K562 (cell line): ENCODE measurements at regions not wholly inside any gene's neighbourhood (a gene's known extent, or its start where the extent isn't known, plus 50 kb on each side); places are given as distances from the start of the nearest gene placed in this dataset.

Experiments used
- ATAC-seq: fragments of 200-7000 bp; cut with Tn5 transposase; 3 replicates; pipeline ENCODE4 v1.9.1; 2020; ENCODE audit warnings: moderate library complexity
- BruUV-seq: library from RNA; stranded (reverse); fragments of 400-500 nt; replicated peaks from 2 replicates; lab custom pipeline; 2021; lab: Mats Ljungman, UMichigan
- CTCF ChIA-PET: fragments of 300-600 bp; formaldehyde crosslinking; extraction: SDS; loops from one replicate; lab custom pipeline; 2021; ENCODE audit warnings: low intra/inter-chr PET ratio; lab: Yijun Ruan, JAX
- POLR2A ChIA-PET: fragments of 300-600, 350-650 bp; sonication (Branson Sonifier 250); formaldehyde crosslinking; extraction: SDS; loops from one replicate; lab custom pipeline; 2021; ENCODE audit warnings: antibody characterized with exemption, inconsistent platforms; lab: Yijun Ruan, JAX
- DNase-seq, 4 experiments: peaks; one replicate each; pipeline versions ENCODE4 v3.0.0 to v3.0.0-alpha.2; 2011 to 2018; ENCODE audit warnings: low spot score in 3 of 4, mixed read lengths in 3 of 4; ENCODE audit errors: extremely low read depth in 1 of 4
- FAIRE-seq: peaks from 2 replicates; lab custom pipeline; 2011; peaks lifted over from hg19 to GRCh38; lab: Jason Lieb, UNC
- H2AFZ ChIP-seq: 2 replicates; pipeline ENCODE4 v1.6.0; 2011; ENCODE audit warnings: low read depth, low read length, control low read depth, inconsistent platforms
- H3K27ac ChIP-seq: fragments of 200-600 bp; 3 replicates; pipeline ENCODE4 v1.8.0; 2011; ENCODE audit warnings: low read depth, mild to moderate bottlenecking, control low read depth, inconsistent platforms, low read length, moderate library complexity, mixed read lengths; ENCODE audit errors: extremely low read depth
- H3K27me3 ChIP-seq, 2 experiments: fragments of 300-600 bp in 1 of 2; 2 replicates in 1 of 2; 3 replicates in 1 of 2; pipeline versions ENCODE4 v1.6.0 to v1.8.0; 2011; ENCODE audit warnings: inconsistent platforms in 2 of 2, low read length in 2 of 2, mild to moderate bottlenecking in 1 of 2, mixed read lengths in 1 of 2, moderate library complexity in 1 of 2; ENCODE audit not compliant: control insufficient read depth in 2 of 2, insufficient read depth in 2 of 2
- H3K36me3 ChIP-seq: fragments of 300-600 bp; 3 replicates; pipeline ENCODE4 v1.8.0; 2011; ENCODE audit warnings: mild to moderate bottlenecking, low read length, inconsistent platforms; ENCODE audit not compliant: control insufficient read depth, insufficient read depth
- H3K4me1 ChIP-seq, 2 experiments: fragments of 200-600 bp in 1 of 2; replicated peaks in 1 of 2; 2 replicates in 1 of 2; 3 replicates in 1 of 2; pipeline versions ENCODE4 v1.5.1 to v1.8.0; 2011; ENCODE audit warnings: inconsistent platforms in 2 of 2, low read length in 2 of 2, mild to moderate bottlenecking in 1 of 2, mixed read lengths in 1 of 2, moderate library complexity in 1 of 2; ENCODE audit not compliant: control insufficient read depth in 2 of 2, insufficient read depth in 2 of 2
- H3K4me2 ChIP-seq: 2 replicates; pipeline ENCODE4 v1.6.1; 2011; ENCODE audit warnings: low read length, control low read depth, inconsistent platforms, mixed read lengths; ENCODE audit not compliant: insufficient read depth
- H3K4me3 ChIP-seq: fragments of 200-600 bp; sonication (generic), shearing (Covaris generic); 2 replicates; pipeline ENCODE4 v1.5.1; 2016; ENCODE audit warnings: control low read depth, inconsistent platforms
- H3K79me2 ChIP-seq: fragments of 200-600 bp; 3 replicates; pipeline ENCODE4 v1.8.0; 2011; ENCODE audit warnings: low read length, inconsistent platforms; ENCODE audit not compliant: control insufficient read depth, insufficient read depth
- H3K9ac ChIP-seq, 2 experiments: 2 replicates each; pipeline versions ENCODE4 v1.6.0 to v1.6.1; 2011; ENCODE audit warnings: low read depth in 2 of 2, low read length in 2 of 2, control low read depth in 1 of 2, inconsistent platforms in 1 of 2, mild to moderate bottlenecking in 1 of 2, mixed read lengths in 1 of 2; ENCODE audit not compliant: insufficient read depth in 1 of 2
- H3K9me1 ChIP-seq: one replicate; pipeline ENCODE4 v1.6.0; 2011; ENCODE audit warnings: inconsistent platforms, mild to moderate bottlenecking, low read length, moderate library complexity; ENCODE audit not compliant: control insufficient read depth, insufficient read depth
- H3K9me3 ChIP-seq: replicated peaks from 2 replicates; pipeline ENCODE4 v1.5.1; 2011; ENCODE audit warnings: low read depth, low read length, inconsistent platforms; ENCODE audit not compliant: control insufficient read depth, insufficient read depth
- H4K20me1 ChIP-seq: replicated peaks from 2 replicates; pipeline ENCODE4 v1.6.1; 2011; ENCODE audit warnings: low read length, inconsistent platforms, mixed read lengths; ENCODE audit not compliant: control insufficient read depth, insufficient read depth
- BRCA1 ChIP-seq, 2 experiments: fragments of 450-650 bp in 1 of 2; sonication (generic) in 1 of 2; formaldehyde crosslinking in 1 of 2; IDR thresholded peaks; 2 replicates each; pipeline versions ENCODE4 v1.5.0 to v1.6.1; 2017 to 2020; ENCODE audit warnings: mild to moderate bottlenecking in 1 of 2, missing genetic modification reagents in 1 of 2
- ETV1 ChIP-seq: fragments of 450-650 bp; conservative IDR thresholded peaks from 2 replicates; pipeline ENCODE4 v1.6.1; 2016; ENCODE audit warnings: missing genetic modification characterization, control low read depth, low read depth, missing compliant biosample characterization
- GABPA ChIP-seq: fragments of 200-800 bp; sonication (Bioruptor generic); conservative IDR thresholded peaks from 2 replicates; pipeline ENCODE4 v1.6.1; 2016; ENCODE audit warnings: low read depth, missing genetic modification characterization, missing compliant biosample characterization
- LEF1 ChIP-seq: fragments of 450-650 bp; IDR thresholded peaks from 2 replicates; pipeline ENCODE4 v1.6.1; 2016; ENCODE audit warnings: mild to moderate bottlenecking
- MECOM ChIP-seq: fragments of 250-450 bp; sonication (Bioruptor Pico); IDR thresholded peaks from 2 replicates; pipeline ENCODE4 v1.8.0; 2022; ENCODE audit warnings: inconsistent platforms
- NFIX ChIP-seq: fragments of 250-450 bp; sonication (Bioruptor Pico); IDR thresholded peaks from 2 replicates; pipeline ENCODE4 v1.4.0; 2020; ENCODE audit warnings: low read depth, mild to moderate bottlenecking, moderate library complexity
- PHF20 ChIP-seq: fragments of 450-650 bp; IDR thresholded peaks from 2 replicates; pipeline ENCODE4 v1.6.1; 2018; ENCODE audit not compliant: partially characterized antibody
- POLR2G ChIP-seq: fragments of 200-400 bp; formaldehyde crosslinking; IDR thresholded peaks from 2 replicates; pipeline ENCODE4 v1.6.1; 2017; ENCODE audit warnings: low read depth, mild to moderate bottlenecking, antibody characterized with exemption, low read length, moderate library complexity
- PYGO2 ChIP-seq: fragments of 450-650 bp; IDR thresholded peaks from 2 replicates; pipeline ENCODE4 v1.6.1; 2016; ENCODE audit warnings: mild to moderate bottlenecking, missing genetic modification characterization, moderate library complexity, missing compliant biosample characterization
- SIN3B ChIP-seq: fragments of 450-650 bp; IDR thresholded peaks from 2 replicates; pipeline ENCODE4 v1.6.1; 2017; ENCODE audit warnings: low read depth, mild to moderate bottlenecking, moderate library complexity
- TCF7L2 ChIP-seq: fragments of 150-350 bp; IDR thresholded peaks from 2 replicates; pipeline ENCODE4 v1.6.1; 2016; ENCODE audit warnings: low read depth, mild to moderate bottlenecking, low read length, moderate library complexity
- TGIF2 ChIP-seq: sonication (generic); formaldehyde crosslinking; IDR thresholded peaks from 2 replicates; pipeline ENCODE4 v1.8.1; 2022; ENCODE audit warnings: mild to moderate bottlenecking, missing genetic modification reagents, moderate library complexity
- U2AF2 ChIP-seq: fragments of 200-400 bp; formaldehyde crosslinking; optimal IDR thresholded peaks from 2 replicates; pipeline ENCODE3; 2017; ENCODE audit warnings: low read depth, mild to moderate bottlenecking, low read length
- ZNF253 ChIP-seq: fragments of 250-450 bp; sonication (Bioruptor Pico); conservative IDR thresholded peaks from 2 replicates; pipeline ENCODE4 v1.6.1; 2021; ENCODE audit warnings: mild to moderate bottlenecking
- ZNF445 ChIP-seq: fragments of 250-450 bp; sonication (Bioruptor Pico); IDR thresholded peaks from 2 replicates; pipeline ENCODE4 v1.4.0; 2020; ENCODE audit warnings: low read depth, mild to moderate bottlenecking, moderate library complexity
- ZNF699 ChIP-seq: fragments of 250-450 bp; sonication (Bioruptor Pico); IDR thresholded peaks from 2 replicates; pipeline ENCODE4 v1.8.0; 2021; ENCODE audit warnings: mild to moderate bottlenecking, moderate library complexity; ENCODE audit not compliant: insufficient replicate concordance
- WGBS: fragments of 100-300 bp; shearing (Covaris generic); methylation state at CpG from one replicate; pipeline ENCODE4 v1.1.6; 2016; ENCODE audit warnings: low coverage, mixed read lengths; ENCODE audit not compliant: insufficient coverage; ENCODE audit errors: missing lambda C conversion rate; 5-methylcytosine and 5-hydroxymethylcytosine counted together
- in situ Hi-C: fragments of 300-500 bp; cut with MboI; formaldehyde crosslinking; loops from 4 replicates; pipeline ENCODE4 v1.15.0; 2018; ENCODE audit warnings: inconsistent platforms, mixed read lengths
- intact Hi-C: fragments of 100-400 bp; cut with micrococcal nuclease; formaldehyde crosslinking; loops from 2 replicates; pipeline ENCODE4 v1.14.2; 2022
- TF ChIP-seq, protein P1 (sequence below): fragments of 250-450 bp; sonication (Bioruptor Pico); IDR thresholded peaks from 2 replicates; pipeline ENCODE4 v1.8.0; 2022; ENCODE audit warnings: moderate library complexity, mild to moderate bottlenecking, inconsistent platforms
- TF ChIP-seq, protein P2 (sequence below): fragments of 450-650 bp; conservative IDR thresholded peaks from 2 replicates; pipeline ENCODE4 v1.6.1; 2016; ENCODE audit warnings: missing genetic modification characterization, low read depth, mild to moderate bottlenecking, control low read depth, missing compliant biosample characterization
- TF ChIP-seq, protein P3 (sequence below): sonication (generic); formaldehyde crosslinking; IDR thresholded peaks from 2 replicates; pipeline ENCODE4 v1.8.0; 2022; ENCODE audit warnings: mild to moderate bottlenecking, low read depth, missing genetic modification reagents

DNA sequence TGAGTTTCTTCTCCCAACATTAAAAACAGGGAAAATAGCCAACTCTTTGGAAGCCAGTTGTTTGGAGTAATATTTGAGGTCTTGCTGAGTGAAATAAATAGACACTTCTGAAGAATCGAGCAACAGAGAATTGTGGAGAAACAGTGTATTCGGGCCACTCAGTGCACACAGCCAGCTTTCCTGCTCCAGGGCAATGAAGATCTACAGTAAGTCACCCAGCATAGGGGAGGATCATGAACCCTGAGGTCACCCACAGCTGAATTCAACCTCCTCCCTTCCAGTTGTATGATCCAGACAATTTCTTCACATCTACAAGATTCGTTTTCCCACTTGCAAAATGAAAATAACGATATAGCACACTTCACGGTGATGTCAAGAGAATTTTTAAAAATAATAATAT lies 161.7 kb upstream of the BCL6 start:
- Histone ChIP-seq H3K27ac (no peak overlapping the region), H3K4me2 (no peak overlapping the region), H3K9me1 (no peaks in the 10 kb centered on the region), H3K27me3 (peaks cover 2 to 5% of the 10 kb centered on the region in 2 experiments; a peak in 3 of 5 replicates), H2AFZ (no peak overlapping the region), H3K9ac (no peak overlapping the region), H4K20me1 (no peaks in the 10 kb centered on the region), H3K9me3 (no peaks in the 10 kb centered on the region), H3K4me1 (no peaks in the 10 kb centered on the region), H3K79me2 (no peaks in the 10 kb centered on the region), H3K4me3 (no peak overlapping the region), H3K36me3 (no peaks in the 10 kb centered on the region)
- ATAC-seq (no peak), DNase-seq (no peak), FAIRE-seq (no peak)
- no TSS peak for BruUV-seq
- in situ Hi-C loops: no loop called here
- ChIA-PET POLR2A (interaction anchor here (1.5 kb wide), 1 partner anchor 9 kb away, joined by 4 read pairs; no protein-coding TSS in a partner anchor), CTCF (no interaction called here)
- 4% methylated on average over 5 of the region's 5 CpGs for WGBS
- intact Hi-C loops: no loop called here
- TF ChIP-seq GABPA (tag): no peak
- no peak for TF ChIP-seq TGIF2 (CRISPR knock-in tag)
- TF ChIP-seq ZNF253 (CRISPR knock-in tag): no peak
- TF ChIP-seq TCF7L2: no peak
- TF ChIP-seq, protein P1, sequence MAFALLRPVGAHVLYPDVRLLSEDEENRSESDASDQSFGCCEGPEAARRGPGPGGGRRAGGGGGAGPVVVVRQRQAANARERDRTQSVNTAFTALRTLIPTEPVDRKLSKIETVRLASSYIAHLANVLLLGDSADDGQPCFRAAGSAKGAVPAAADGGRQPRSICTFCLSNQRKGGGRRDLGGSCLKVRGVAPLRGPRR (CRISPR knock-in tag): no peak
- no peak for TF ChIP-seq MECOM (CRISPR knock-in tag)
- no peak for TF ChIP-seq ZNF445 (CRISPR knock-in tag)
- TF ChIP-seq, protein P2, sequence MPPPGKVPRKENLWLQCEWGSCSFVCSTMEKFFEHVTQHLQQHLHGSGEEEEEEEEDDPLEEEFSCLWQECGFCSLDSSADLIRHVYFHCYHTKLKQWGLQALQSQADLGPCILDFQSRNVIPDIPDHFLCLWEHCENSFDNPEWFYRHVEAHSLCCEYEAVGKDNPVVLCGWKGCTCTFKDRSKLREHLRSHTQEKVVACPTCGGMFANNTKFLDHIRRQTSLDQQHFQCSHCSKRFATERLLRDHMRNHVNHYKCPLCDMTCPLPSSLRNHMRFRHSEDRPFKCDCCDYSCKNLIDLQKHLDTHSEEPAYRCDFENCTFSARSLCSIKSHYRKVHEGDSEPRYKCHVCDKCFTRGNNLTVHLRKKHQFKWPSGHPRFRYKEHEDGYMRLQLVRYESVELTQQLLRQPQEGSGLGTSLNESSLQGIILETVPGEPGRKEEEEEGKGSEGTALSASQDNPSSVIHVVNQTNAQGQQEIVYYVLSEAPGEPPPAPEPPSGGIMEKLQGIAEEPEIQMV: no peak
- no peak for TF ChIP-seq LEF1
- no peak for TF ChIP-seq PHF20
- TF ChIP-seq NFIX (CRISPR knock-in tag): no peak
- no peak for TF ChIP-seq ZNF699 (CRISPR knock-in tag)
- no peak for TF ChIP-seq PYGO2 (tag)
- TF ChIP-seq BRCA1 (IDR thresholded peaks at IDR 0.05): no peak
- no peak for TF ChIP-seq BRCA1 (CRISPR knock-in tag; IDR thresholded peaks at IDR 0.05)
- TF ChIP-seq, protein P3, sequence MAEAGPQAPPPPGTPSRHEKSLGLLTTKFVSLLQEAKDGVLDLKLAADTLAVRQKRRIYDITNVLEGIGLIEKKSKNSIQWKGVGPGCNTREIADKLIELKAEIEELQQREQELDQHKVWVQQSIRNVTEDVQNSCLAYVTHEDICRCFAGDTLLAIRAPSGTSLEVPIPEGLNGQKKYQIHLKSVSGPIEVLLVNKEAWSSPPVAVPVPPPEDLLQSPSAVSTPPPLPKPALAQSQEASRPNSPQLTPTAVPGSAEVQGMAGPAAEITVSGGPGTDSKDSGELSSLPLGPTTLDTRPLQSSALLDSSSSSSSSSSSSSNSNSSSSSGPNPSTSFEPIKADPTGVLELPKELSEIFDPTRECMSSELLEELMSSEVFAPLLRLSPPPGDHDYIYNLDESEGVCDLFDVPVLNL (CRISPR knock-in tag): no peak
- TF ChIP-seq ETV1 (tag): no peak
- no peak for TF ChIP-seq SIN3B
- no peak for TF ChIP-seq POLR2G
- TF ChIP-seq U2AF2: no peak
